Adrenal gland (tissue), 9 donors: ENCODE measurements at regions not wholly inside any gene's neighbourhood (a gene's known extent, or its start where the extent isn't known, plus 50 kb on each side); places are given as distances from the start of the nearest gene placed in this dataset.

Source experiments
- DNase-seq, 7 donors: peaks; one replicate each; pipeline ENCODE4 v3.0.0-alpha.2; 2019 to 2020
- H3K27ac ChIP-seq, 5 donors: fragments of 200-600 bp; sonication (generic) in 4 of 5; 1 replicate in 3 of 5; 2 replicates in 2 of 5; pipeline versions ENCODE4 v1.5.1 to v1.8.0; 2016 to 2020; ENCODE audit warnings: mild to moderate bottlenecking in 1 of 5
- H3K27me3 ChIP-seq: fragments of 200-600 bp; 2 replicates; pipeline ENCODE4 v1.8.0; 2021
- H3K36me3 ChIP-seq, 2 donors: fragments of 200-600 bp; replicated peaks in 1 of 2; 1 replicate in 1 of 2; 2 replicates in 1 of 2; pipeline versions ENCODE4 v1.5.1 to v1.8.0; 2018 to 2022
- H3K4me1 ChIP-seq, 2 donors: fragments of 200-600 bp; replicated peaks in 1 of 2; 1 replicate in 1 of 2; 2 replicates in 1 of 2; pipeline versions ENCODE4 v1.5.1 to v1.8.0; 2018 to 2021
- H3K4me3 ChIP-seq, 4 donors: fragments of 200-600 bp; sonication (generic) in 3 of 4; one replicate each; pipeline ENCODE4 v1.5.1; 2016 to 2018
- H3K9me3 ChIP-seq, 3 donors: fragments of 200-600 bp; sonication (generic) in 1 of 3; replicated peaks in 1 of 3; 1 replicate in 2 of 3; 2 replicates in 1 of 3; pipeline versions ENCODE4 v1.5.1 to v1.8.0; 2016 to 2021
- POLR2A ChIP-seq, 2 donors: fragments of 450-650 bp; IDR thresholded peaks; one replicate each; pipeline ENCODE4 v1.6.1; 2017; ENCODE audit warnings: antibody characterized with exemption in 2 of 2, mild to moderate bottlenecking in 2 of 2, moderate library complexity in 1 of 2
- WGBS, 4 donors: extraction: QIAGEN DNeasy Blood & Tissue Kit in 2 of 4; methylation state at CpG; one replicate each; pipeline versions ENCODE4 v1.1.5 to v1.1.7; 2013 to 2017; 5-methylcytosine and 5-hydroxymethylcytosine counted together
- intact Hi-C, 2 donors: fragments of 100-400 bp; cut with DNase I; formaldehyde crosslinking; loops; one replicate each; pipeline versions ENCODE4 v1.14.1 to v1.15.0; 2022 to 2023
- TF ChIP-seq, protein P1 (sequence below), 6 experiments: fragments of 450-650 bp in 4 of 6; fragments of 200-600 bp in 2 of 6; sonication (generic) in 1 of 6; IDR thresholded peaks; 1 replicate in 5 of 6; 2 replicates in 1 of 6; pipeline versions ENCODE4 v1.5.1 to v1.8.0; 2016 to 2021; ENCODE audit warnings: antibody characterized with exemption in 6 of 6, mild to moderate bottlenecking in 2 of 6, moderate library complexity in 1 of 6
- donor health status: healthy with polysubstance abuse.
- donor health status: Bipolar disorder and iron deficiency.
- donor health status: DM: yes; HTN: yes; CAD: no.
- donor health status: DM: no; HTN: no; CAD: no.
- donor health status: DM: no; HTN: no; CAD: no.

DNA sequence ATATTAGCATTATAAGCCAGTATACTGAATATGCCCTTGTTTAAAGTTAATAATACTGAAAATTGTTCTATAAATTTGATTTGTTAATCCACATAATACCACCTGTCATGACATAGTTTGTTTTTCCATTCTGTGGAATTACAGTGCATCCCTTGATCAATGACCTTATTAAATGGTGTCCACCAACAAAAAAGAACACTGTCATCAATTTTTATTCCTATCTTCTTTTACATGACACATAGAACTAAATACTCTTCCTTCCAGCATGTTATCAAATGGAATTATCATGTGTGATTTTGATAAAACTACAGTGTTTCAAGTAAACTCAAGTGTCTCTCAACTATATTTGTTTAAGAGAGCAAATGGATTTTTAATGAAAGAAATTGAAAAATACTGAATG is 221.8 kb upstream of the MBL2 start:
- no peaks in the 10 kb centered on the region for H3K36me3 ChIP-seq
- no peak overlapping the region for H3K27ac ChIP-seq
- H3K4me1 ChIP-seq = no peaks in the 10 kb centered on the region
- H3K4me3 ChIP-seq = no peak overlapping the region
- no peak for TF ChIP-seq POLR2A (IDR thresholded peaks at IDR 0.05)
- TF ChIP-seq, protein P1, sequence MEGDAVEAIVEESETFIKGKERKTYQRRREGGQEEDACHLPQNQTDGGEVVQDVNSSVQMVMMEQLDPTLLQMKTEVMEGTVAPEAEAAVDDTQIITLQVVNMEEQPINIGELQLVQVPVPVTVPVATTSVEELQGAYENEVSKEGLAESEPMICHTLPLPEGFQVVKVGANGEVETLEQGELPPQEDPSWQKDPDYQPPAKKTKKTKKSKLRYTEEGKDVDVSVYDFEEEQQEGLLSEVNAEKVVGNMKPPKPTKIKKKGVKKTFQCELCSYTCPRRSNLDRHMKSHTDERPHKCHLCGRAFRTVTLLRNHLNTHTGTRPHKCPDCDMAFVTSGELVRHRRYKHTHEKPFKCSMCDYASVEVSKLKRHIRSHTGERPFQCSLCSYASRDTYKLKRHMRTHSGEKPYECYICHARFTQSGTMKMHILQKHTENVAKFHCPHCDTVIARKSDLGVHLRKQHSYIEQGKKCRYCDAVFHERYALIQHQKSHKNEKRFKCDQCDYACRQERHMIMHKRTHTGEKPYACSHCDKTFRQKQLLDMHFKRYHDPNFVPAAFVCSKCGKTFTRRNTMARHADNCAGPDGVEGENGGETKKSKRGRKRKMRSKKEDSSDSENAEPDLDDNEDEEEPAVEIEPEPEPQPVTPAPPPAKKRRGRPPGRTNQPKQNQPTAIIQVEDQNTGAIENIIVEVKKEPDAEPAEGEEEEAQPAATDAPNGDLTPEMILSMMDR (IDR thresholded peaks at IDR 0.05) = no peak
- peaks cover 0 to 6% (median 0%) of the 10 kb centered on the region in 3 donors for H3K9me3 ChIP-seq
- no peaks in the 10 kb centered on the region for H3K27me3 ChIP-seq
- intact Hi-C loops = no loop called here
- DNase-seq = no peak

DNA sequence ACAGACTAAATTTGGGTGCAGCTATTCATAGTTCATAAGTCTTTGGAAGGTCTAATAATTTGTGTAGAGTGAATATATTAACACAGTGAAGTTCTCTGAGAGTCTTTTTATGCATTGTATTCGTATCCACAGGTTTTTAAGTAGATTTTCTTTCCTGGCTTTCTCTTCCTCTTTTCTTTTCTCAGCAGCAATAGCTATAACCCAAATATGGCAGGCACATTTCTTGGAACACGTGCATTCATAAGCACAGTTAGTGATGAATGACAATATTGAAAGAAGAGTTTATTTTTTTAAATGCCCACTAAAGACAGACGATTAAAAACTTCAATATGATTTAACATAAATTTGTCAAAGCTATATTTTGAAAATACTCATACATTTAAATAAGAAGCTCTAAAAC is 220.5 kb upstream of the MBL2 start:
- TF ChIP-seq POLR2A (IDR thresholded peaks at IDR 0.05) = no peak
- TF ChIP-seq, protein P1 (IDR thresholded peaks at IDR 0.05) = no peak
- Histone ChIP-seq H3K9me3 (peaks cover 0 to 1% (median 0%) of the 10 kb centered on the region in 3 donors), H3K4me3 (no peak overlapping the region), H3K4me1 (no peaks in the 10 kb centered on the region), H3K36me3 (no peaks in the 10 kb centered on the region), H3K27me3 (no peaks in the 10 kb centered on the region), H3K27ac (no peak overlapping the region)
- no peak for DNase-seq
- WGBS, 4 donors = 59 to 72% (median 67%) methylated on average over 3 of the region's 3 CpGs
- intact Hi-C loops = no loop called here

DNA sequence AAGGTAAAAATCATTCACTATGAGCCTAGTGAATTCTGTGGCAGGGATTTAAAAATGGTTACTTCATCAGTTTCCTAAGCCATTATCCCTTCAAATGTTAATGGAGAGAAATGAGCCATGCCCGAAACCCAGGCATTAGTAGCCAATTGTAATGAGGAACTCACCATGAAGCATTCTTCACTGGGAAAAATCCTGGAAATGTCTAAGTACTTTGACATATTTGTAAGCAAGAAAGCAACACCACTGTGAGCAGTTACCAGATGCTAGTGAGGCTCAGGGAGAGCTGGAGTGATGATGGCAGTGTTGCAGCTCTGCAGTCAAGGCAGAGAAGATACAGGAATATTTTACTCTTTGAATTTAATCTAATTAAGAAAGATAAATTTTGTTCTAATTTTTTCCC is 220.0 kb upstream of the MBL2 start:
- H3K36me3 ChIP-seq = no peaks in the 10 kb centered on the region
- H3K27me3 ChIP-seq = no peaks in the 10 kb centered on the region
- no peak for TF ChIP-seq POLR2A (IDR thresholded peaks at IDR 0.05)
- TF ChIP-seq, protein P1 (IDR thresholded peaks at IDR 0.05) = no peak
- intact Hi-C loops = no loop called here
- 75 to 90% (median 87%) methylated on average over 1 of the region's 1 CpG for WGBS, 4 donors
- DNase-seq = no peak
- H3K4me3 ChIP-seq = no peak overlapping the region
- no peaks in the 10 kb centered on the region for H3K9me3 ChIP-seq
- H3K27ac ChIP-seq = no peak overlapping the region
- no peaks in the 10 kb centered on the region for H3K4me1 ChIP-seq

DNA sequence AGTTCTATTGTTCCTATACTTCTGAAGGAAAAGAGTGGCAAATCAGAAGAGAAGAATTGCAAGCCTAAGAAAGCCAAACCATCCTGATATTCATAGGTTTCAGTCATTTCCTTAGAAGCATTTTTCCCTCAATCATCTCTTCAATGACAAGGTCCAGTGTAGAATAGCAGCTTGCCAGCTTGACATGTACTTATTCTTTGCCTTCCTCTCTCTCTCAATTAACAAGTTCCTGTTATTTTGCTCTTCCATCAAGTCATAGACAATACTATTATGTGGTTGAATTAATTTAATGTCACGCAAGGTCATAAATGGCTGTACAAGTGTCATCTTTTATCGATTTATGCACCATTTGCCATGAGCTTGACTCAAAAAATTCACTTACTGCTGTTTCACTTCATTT is 216.3 kb upstream of the MBL2 start:
- 71 to 82% (median 78%) methylated on average over 2 of the region's 2 CpGs for WGBS, 4 donors
- Histone ChIP-seq H3K4me3 (no peak overlapping the region), H3K4me1 (no peaks in the 10 kb centered on the region), H3K36me3 (no peaks in the 10 kb centered on the region), H3K27ac (no peak overlapping the region), H3K9me3 (no peaks in the 10 kb centered on the region), H3K27me3 (no peaks in the 10 kb centered on the region)
- intact Hi-C loops = no loop called here
- TF ChIP-seq POLR2A (IDR thresholded peaks at IDR 0.05) = no peak
- TF ChIP-seq, protein P1 (IDR thresholded peaks at IDR 0.05) = no peak
- DNase-seq = no peak
